HuH-7.5 (cell line): ENCODE measurements at regions not wholly inside any gene's neighbourhood (a gene's known extent, or its start where the extent isn't known, plus 50 kb on each side); places are given as distances from the start of the nearest gene placed in this dataset.
"Not testable (repeated sequence)": the region's sequence is repeated elsewhere in the genome, so short reads cannot be mapped to it uniquely, and the experiment has no call there.

ENCODE experiments used
- DNase-seq: peaks from one replicate; pipeline ENCODE4 v3.0.0; 2011; ENCODE audit warnings: low spot score

GRCh38 chr4:82181789-82182188 lies 192.0 kb downstream of the HNRNPD start:
- DNase-seq, result no peak

DNA sequence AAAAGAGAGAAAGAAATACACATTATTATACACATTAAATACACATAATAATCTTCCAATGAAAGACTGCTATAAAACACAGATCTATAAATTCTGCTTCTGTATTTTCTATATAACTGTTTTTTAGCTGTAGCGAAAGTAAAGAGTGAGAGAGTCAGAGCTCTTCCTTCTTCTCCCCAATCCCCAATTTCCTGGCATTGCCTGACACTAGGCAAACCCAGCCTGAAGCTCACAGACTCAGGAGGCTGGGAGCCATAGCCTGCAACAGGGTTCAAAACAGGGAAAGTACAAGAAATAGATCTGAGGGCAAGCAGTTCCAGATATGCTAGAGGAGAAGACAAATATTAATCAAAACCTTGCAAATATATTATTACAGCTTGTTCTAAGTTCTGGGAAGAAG lies 201.6 kb downstream of the HNRNPD start:
- no peak for DNase-seq

GRCh38 chr4:82171531-82172155 lies 202.1 kb downstream of the HNRNPD start:
- no peak for DNase-seq

GRCh38 chr4:82149750-82150149 lies 224.0 kb downstream of the HNRNPD start:
- DNase-seq, result no peak

GRCh38 chr4:82145850-82146249 lies 227.9 kb downstream of the HNRNPD start:
- DNase-seq, result no peak

DNA sequence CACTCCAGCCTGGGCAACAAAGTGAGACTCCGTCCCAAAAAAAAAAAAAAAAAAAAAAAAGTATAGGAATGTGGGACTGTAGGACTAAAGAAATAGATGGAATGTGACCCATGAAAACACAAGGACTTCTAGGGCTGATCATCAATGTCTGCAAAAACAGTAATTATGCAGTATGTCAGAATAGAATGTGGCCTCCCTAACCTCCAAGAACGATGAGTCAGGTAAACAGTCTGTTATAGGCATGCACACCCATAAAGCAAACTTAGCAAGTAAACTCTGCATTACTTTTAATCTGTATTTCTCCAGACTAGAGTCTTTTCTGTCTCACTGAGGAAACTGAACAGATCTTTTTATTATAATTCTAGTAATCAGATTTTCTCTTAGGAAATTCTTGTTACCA lies 233.4 kb downstream of the HNRNPD start:
- DNase-seq, result no peak

DNA sequence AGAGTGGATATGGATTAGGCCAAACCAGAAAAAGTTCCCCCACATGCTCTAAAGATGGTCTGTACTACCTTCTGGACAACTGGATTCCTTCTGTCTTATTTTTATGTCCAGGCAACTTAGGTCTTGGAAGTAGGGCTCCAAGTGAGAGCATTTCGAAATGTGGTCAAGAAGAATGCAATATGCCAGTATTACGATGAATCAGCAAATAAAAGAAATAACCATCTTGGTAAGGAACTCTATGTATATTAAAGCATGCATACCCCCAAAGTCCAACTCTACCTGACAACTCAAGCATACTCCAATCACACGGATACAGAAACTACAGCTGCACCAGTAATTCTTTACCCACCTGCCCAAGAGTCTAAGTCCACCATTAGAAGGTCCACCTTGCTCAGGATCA lies 234.5 kb downstream of the HNRNPD start:
- no peak for DNase-seq

- DNase-seq, result no peak
Measured at GRCh38 chr4:82138374-82138773, 235.4 kb downstream of the HNRNPD start.

DNA sequence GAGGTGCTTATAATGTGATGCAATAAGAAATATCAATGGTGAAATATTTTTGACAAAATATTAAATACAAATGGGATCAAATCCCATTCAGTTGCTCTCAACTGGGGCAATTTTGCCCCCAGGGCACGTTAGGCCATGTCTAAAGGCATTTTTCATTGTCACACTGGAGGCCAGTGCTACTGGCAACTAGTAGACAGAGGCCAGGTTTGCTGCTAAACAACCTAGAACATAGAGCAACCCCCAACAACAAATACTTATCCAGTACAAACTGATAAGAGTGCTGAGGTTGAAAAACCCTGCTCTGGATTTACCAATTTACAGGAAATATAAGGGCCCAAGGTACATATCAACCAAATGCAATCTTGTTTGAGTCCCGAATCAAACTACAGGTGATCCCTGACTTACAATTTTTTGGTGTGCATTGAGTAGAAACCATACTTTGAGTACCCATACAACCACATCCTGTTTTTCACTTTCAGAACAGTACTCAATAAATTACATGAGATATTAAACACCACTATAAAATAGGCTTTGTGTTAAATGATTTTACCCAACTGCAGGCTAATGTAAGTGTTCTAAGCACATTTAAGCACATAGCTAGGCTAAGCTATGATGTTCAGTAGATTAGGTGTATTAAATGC lies 237.5 kb downstream of the HNRNPD start:
- DNase-seq, result no peak

GRCh38 chr4:82128355-82128754 lies 245.4 kb downstream of the HNRNPD start:
- no peak for DNase-seq

- DNase-seq, result no peak
Measured at GRCh38 chr4:82126512-82127040, 247.2 kb downstream of the HNRNPD start.

GRCh38 chr4:82125787-82126297 lies 247.9 kb downstream of the HNRNPD start:
- no peak for DNase-seq

DNA sequence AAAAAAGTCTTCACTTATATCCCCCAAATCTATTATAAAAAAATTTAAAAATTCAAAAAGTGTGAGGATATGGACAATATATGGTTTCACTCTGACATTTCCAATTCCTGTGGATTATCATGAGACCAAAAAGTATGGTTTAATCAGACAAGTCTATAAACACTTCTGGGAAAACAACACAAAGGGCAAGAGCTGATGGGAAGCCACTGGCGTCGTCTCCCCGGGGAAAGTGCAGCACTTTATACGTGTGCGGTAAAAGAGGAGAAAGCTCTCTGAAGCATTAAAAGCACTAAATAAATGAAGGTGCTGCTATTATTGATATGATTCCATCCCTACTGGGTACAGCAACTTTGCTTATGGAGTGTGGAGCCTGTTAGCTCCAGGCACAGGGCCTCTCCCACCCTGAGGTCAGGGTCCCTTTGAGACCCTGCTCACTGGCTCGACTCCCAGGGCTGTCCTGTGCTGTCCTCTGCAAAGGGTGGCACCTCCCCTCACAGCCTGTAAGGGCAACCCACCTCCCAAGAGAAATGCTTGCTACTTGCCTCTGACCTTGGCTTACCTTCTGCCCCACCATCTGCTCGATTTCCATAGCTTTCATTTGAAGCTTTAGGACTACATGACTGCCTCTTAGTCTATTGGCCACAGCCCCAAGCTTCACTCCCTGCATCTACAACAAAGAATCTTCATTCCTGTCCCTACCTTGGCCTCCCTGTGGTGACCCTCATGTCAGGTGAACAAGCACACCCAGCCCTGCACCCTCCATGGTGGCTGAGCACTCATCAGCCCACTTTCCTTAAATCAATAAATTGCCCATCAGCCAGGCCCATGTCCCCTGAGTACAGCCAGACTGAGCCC lies 248.6 kb downstream of the HNRNPD start:
- DNase-seq, result no peak

GRCh38 chr4:82124365-82124764 lies 249.4 kb downstream of the HNRNPD start:
- DNase-seq, result no peak

GRCh38 chr4:82123934-82124333 lies 249.9 kb downstream of the HNRNPD start:
- no peak for DNase-seq

GRCh38 chr4:82115183-82115582 lies 258.6 kb downstream of the HNRNPD start:
- DNase-seq, result not testable (repeated sequence)

DNA sequence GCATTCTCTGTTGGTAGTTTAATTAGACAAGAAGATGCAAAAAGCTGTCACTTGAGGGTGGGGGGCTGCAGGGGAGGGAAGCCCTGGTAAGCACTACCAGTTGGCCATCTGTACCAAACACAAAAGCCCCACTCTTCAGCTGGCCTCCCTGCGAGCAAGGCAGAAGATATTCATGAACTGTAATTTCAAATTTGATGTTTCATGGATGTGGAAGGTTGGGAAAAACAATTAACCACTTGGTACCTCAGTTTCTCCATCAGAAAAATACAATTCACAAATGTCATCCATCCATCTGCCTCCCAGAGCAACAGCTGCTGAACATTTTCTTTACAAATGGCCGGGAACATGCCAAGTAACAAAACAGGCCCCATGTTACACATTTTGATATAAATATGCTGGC lies 265.3 kb downstream of the HNRNPD start:
- no peak for DNase-seq

DNA sequence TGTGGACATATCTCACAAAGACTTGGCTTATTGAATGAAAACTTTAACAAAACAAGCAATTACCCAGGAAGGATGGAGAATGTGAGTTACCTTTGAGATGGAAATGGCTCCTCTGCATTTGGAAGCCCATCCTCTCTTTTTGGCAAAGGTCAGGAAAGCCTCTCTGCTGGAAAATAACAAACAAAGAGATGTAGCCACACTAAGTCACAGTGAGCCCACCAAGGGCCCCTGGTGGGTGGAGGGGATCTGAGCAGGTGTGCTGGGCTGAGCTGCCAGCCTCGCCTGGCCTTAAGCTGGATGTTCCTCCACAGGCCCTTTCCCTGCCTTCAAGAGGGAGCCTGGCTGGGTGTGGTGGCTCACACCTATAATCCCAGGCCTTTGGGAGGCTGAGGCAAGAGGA lies 269.2 kb downstream of the HNRNPD start:
- no peak for DNase-seq

DNA sequence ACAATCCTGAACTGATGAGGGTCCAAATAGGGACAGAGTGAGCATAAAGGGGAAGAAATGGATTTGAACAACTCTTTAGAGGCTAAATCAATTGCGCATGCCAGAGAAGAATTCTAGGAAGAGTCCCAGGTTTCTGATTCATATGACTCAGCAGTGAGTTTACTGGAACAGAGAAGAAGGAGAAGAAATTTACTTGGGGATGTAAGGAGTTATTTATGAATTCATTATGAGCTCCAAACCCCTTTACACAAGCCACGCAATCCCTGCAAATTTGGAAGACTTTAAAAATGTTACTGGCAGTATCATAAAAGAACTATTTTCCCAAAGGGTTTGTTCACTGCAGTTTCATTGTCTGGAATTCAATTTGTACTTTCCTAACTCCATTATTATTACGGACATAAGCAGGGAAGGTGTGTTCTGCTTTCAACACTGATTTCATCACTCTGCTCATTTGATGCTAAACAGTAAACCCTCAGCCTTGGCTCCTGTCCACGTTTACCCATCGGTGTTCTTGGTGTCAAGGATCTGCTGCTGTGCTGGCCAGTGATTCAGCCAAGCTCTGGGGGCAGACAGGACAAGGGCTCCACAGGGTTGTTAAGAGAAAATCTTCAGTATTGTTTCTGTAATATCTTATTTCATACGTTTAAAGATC lies 273.7 kb downstream of the HNRNPD start:
- no peak for DNase-seq

GRCh38 chr4:82097504-82097903 lies 276.3 kb downstream of the HNRNPD start:
- no peak for DNase-seq

GRCh38 chr4:82090717-82091116 lies 283.1 kb downstream of the HNRNPD start:
- DNase-seq, result no peak

DNA sequence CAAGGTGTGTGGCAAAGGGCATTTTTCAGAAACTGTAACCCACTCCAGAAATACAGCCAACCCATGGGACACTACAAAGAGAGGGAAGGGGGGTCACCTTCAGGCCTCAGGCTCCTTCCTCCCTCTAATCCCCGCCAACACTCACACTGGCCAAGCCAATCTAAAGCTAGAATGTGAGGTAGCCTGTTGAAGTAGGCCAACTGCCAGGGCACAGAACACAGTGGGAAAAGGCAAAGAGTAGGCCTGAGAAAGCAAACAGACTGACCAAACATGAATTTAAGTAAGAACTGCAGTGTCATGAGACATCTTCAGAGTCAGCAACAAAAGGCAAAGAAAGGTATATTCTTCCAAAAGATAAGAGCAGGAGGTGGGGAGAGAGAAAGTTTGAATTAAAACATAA lies 289.0 kb downstream of the HNRNPD start:
- no peak for DNase-seq
